ENCODE measurements at regions not wholly inside any gene's neighbourhood (a gene's known extent, or its start where the extent isn't known, plus 50 kb on each side); places are given as distances from the start of the nearest gene placed in this dataset.

DNA sequence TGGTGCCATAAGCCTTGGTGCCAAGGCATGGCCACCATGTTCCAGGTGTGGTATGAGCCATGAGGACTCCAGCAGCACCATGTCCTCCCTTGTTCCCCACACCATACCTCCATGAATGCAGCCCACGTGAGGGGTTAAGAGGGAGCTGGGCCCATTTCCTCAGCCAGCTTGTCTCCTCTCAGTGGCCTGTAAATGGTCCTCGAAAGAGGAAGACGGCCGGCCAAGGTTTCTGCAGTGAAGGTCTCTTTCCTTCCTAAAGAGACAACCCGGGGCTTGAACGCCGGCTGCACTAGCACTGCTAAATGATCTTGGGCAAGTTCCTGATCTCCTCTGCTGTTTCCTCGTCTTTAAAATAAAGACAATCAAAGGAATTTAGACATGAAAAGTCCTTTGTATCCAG lies 154.0 kb downstream of the BMP7 start:
- no peak for DNase-seq

DNA sequence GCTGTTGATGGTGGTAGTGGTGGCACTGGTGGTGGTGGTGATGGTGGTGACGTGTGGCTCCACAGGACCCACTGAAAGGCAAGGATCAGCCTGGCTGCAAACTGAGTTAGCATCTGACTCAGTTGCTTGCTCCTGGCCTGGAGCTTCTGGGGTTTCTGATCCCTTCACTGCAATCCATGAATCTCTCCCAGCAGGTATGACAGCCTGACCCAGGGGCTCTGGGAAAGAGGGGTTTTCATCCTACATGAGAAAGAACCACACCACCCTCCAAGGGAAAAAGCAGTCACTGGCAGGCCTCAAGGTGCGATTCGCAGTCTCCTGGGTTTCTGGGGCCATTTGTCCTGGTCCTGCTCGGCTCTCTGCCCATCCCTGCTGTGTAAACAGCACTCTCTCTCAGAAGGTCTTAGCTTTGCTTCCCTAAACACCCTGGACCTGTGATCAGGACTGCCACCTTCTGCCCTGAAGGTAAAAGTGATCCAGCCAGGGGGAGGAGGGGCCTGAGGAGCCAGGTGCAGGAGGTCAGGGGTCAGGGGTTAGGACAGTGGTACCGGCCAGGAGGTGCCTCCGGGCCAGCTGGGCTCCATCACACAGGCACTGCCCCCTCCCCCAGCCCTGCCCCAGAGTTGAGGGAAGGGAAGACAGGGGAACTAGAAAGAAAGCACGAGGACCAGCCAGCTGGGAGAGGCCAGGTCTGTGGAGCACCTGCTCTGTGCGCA lies 152.0 kb downstream of the BMP7 start:
- DNase-seq, result no peak

DNA sequence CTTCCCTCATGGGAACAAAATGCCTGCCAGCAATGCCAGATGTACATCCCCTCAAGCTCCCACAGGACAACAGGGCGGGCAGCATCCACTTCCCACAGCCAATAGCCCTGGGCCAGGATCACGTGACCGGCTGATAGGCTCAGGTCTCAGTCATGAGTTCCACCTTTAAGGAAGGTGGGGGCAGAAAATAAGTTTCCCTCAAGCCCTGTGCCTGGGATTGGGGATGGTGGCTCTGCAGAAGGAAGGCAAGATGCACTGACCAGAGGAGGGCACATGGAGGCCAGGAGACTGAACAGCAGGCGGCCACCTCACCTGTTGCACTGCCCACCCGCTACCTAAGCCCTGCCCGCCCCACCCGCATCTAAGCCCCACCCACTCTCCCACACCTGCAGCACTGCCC lies 149.1 kb downstream of the BMP7 start:
- no peak for DNase-seq

DNA sequence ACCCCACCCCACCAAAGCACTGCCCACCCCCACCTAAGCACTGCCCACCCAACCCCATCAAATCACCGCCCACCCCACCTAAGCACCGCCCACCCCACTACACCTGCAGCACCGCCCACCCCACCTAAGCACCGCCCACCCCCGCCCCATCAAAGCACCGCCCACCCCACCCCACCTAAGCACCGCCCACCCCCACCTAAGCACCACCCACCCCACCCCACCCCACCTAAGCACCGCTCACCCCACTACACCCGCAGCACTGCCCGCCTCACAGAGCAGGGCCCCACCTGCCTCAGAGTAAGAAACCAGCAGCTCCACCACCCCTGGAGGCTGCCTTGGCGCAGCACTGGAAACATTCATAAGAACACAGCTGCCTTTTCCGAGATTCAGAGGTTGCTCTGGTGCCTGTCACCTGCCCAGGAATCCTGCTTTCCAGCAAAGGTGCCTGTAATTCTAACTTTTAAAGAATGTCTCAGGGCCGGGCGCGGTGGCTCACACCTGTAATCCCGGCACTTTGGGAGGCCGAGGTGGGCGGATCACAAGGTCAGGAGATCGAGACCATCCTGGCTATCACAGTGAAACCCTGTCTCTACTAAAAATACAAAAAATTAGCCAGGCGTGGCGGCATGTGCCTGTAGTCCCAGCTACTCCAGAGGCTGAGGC lies 148.2 kb downstream of the BMP7 start:
- no peak for DNase-seq

All from NCI-H1694 treated with DMSO at 0.1 percent for 48 hours (cell line).